Body of pancreas (tissue), 4 donors: ENCODE measurements at regions not wholly inside any gene's neighbourhood (a gene's known extent, or its start where the extent isn't known, plus 50 kb on each side); places are given as distances from the start of the nearest gene placed in this dataset.

Experiments used
- CTCF ChIP-seq, 7 experiments: fragments of 450-650 bp in 4 of 7; fragments of 200-600 bp in 3 of 7; sonication (generic) in 3 of 7; IDR thresholded peaks; one replicate each; pipeline ENCODE4 v1.5.1; 2016 to 2019; ENCODE audit warnings: antibody characterized with exemption in 7 of 7
- POLR2A ChIP-seq, 3 donors: fragments of 450-650 bp; IDR thresholded peaks; one replicate each; pipeline ENCODE4 v1.6.1; 2016; ENCODE audit warnings: antibody characterized with exemption in 3 of 3, mild to moderate bottlenecking in 2 of 3

GRCh38 chr2:139156730-139157129 lies 376.5 kb upstream of the NXPH2 start:
- no peak for TF ChIP-seq CTCF (IDR thresholded peaks at IDR 0.05)
- TF ChIP-seq POLR2A (IDR thresholded peaks at IDR 0.05): no peak
